NCI-H446 treated with DMSO at 0.1 percent for 48 hours (cell line): ENCODE measurements at regions not wholly inside any gene's neighbourhood (a gene's known extent, or its start where the extent isn't known, plus 50 kb on each side); places are given as distances from the start of the nearest gene placed in this dataset.
A peak's percentile ranks its signal among the peaks of the same experiment; 100 is the strongest.
"Not testable (repeated sequence)": the region's sequence is repeated elsewhere in the genome, so short reads cannot be mapped to it uniquely, and the experiment has no call there.

Experiments
- DNase-seq: peaks from one replicate; lab custom pipeline; 2025; lab: John Stamatoyannopoulos, UW

DNA sequence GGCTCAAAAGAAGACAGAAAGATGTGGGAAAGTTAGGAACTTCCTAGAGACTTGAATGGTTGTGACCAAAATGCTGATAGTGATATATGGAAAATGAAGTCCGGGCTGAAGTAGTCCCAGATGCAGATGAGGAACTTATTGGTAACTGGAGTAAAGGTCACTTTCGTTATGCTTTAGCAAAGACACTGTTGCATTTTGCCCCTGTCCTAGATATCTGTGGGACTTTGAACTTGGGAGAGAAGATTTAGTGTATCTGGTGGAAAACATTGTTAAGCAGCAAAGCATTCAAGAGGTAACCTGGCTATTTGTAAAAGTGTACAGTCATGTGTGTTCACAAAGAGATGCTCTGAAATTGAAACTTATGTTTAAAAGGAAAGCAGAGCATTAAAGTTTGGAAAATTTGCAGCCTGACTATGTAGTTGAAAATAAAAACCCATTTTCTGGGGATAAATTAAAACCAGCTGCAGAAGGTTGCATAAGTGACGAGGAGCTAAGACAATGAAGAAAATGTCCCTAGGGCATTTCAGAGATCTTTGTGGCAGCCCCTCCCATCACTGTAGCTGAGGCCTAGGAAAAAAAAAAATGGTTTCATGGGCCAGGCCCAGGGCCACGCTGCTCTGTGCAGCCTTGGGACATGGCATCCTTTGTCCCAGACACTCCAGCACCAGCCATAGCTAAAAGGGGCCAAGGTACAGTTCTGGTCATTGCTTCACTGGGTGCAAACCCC is 1692.2 kb downstream of the HACE1 start:
- DNase-seq, result no peak

GRCh38 chr6:103154779-103155572 is 1704.7 kb downstream of the HACE1 start:
- DNase-seq, result no peak

DNA sequence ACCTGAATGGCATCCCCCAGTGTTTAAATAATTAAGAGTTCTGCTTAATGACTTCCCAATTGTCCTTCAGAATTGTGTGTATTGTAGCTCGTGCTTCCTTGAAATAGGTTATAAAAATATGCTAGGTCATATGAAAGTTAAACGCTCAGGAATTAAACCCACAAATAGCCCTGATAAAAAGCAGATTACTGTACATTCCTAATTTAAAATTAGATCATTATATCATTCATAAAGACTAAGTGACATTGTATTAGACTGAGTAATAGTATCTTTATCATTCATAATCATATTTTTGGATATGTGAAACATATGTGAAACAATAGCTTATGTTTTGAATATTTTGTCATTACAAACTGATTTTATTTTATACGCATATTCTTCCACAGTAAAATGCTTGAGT is 1706.7 kb downstream of the HACE1 start:
- DNase-seq, result no peak

DNA sequence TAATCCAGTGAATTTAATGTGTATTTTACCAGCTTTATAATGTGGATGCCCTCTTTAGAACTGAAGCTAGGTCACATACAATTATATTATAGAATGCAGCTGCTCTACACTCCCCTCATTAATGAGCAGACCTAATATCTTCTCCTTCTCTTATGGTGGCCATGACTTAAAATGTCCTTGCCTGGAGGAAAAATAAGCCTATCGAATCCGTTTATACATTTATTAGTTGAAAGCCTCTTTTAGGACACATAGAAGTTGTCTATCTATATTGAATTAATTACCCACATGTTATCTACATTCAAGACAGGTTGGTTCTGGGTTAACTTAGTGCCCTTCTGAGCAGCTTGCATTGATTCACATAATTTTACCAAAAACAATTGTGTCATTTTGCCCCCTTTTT is 1716.8 kb downstream of the HACE1 start:
- DNase-seq, result no peak

DNA sequence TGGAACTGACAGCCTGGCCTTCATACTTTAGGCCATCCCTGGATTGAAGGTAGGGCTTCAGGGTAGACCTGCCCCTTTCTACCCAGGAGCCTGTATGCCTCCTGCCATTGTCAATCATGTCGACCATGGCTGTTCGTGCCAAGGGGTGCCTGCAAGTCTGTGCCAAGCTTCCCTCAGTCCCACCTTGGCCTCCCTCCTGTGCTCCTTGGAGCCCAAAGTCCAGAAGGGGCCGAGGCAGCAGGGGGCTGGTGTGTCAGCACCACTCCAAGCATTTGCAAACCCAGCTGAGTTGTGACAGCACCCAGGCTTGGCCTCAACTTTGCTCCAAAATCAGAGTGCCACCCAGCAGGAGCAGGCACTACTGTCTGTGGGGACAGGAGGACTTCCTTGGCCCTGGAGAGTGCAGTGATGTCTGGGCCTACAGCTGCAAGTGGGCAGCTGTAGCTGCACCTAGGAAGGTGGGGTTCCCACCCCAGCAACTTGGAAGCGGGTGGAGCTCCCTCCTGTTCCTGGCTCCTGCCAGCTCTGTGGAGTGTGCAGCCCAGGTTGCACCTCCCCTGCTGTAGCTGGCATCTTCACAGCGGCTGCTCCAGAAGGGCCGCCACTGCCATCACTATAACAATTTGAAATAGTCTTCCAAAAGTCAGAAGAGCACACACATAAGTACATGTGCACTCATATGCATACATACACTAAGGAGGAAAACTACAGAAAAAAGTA is 1719.3 kb downstream of the HACE1 start:
- DNase-seq, result no peak

DNA sequence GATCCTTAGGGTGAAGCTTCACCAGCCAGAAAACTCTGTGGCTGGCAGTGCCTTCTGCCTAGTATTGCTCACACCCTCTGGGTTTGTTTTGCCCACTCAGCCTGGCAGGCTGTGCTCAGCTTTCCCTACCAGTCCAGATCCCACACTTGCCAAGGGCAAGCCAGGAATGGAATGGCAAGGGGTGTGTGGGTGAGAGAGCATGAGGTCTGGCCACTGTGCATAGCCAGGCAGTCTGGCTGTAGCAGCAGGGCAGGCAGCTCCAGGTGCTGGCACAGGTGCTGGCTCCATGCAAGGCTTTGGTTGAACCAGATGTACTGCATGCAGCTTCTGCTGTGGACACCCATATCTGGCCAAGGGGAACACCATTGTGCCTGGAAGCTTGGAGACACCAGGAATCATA is 1720.3 kb downstream of the HACE1 start:
- DNase-seq, result no peak

DNA sequence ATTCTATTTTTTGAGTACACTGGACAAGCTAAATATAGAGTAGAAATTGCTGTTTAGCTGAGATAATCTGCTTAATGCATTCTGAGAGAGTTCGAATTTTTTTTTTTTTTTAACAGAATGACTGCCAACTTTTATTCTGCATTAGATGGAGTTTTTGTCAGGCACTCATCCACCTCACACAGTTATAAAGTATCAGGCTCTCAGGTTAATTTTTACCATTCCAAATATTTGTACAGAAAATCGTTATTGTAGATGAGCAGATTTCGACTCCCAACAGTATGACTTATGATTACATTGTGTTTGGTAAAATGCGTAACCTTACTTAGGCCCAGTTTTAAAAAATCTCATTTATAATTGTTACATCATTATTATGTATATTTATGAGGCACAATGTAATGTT is 1731.0 kb downstream of the GRIK2 start:
- DNase-seq, result no peak

DNA sequence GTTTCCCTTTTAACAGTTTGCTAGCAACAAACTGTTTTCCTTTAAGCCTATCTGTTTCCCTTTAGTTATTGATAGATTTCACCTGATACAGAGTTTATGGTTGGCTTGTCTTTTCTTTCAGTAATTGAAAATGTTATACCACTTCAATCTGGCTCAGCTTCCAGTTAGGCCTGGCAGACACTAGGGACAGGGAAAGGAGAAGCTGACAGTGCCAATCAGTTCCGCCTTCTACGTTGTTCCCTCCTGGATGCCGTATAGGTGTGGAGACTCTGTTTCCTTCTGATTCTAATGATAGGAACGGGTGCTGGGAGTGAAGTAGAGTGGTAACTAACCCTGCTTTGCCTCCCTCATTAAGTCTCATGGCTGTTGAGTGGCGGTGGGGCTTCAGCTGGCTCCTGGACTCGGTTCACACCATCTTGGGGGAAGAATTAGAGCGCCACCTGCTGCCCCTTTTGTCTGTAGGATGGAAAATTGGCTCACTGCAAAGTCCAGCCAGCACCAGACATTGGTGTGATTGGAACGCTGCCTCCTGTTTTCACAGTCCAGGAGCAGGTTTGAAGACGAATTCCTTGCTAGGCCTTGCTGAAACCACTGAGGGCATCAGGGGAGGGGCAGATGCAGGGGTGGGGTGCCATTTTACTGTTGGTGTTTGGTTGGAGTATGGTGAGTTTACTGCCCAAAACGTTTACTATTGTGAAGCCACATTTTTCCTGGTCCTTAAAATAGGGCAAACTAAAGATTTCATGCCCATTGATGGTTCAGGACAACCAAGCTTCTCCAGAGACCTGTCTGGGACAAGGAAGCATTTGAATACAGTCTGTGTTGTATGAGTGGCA is 1729.5 kb downstream of the GRIK2 start:
- DNase-seq, result peak; percentile 78

DNA sequence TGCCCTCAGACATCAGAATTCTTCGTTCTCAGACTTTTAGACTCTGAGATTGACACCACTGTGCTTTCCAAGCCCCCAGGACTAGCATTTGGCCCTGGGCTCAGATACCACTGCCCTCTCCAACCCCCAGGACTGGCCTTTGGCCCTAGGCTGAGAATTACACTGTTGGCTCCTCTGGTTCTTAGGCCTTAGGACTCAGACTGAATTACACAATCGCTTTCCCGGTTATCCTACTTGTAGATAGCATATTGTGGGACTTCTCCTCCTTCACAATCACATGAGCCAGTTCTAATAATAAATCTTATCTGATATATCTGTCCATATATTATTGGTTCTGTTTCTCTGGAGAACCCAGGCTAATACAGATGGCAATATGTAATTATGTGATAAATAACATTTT is 1725.5 kb downstream of the GRIK2 start:
- no peak for DNase-seq

GRCh38 chr6:103114582-103114981 is 1721.1 kb downstream of the GRIK2 start:
- DNase-seq, result no peak

DNA sequence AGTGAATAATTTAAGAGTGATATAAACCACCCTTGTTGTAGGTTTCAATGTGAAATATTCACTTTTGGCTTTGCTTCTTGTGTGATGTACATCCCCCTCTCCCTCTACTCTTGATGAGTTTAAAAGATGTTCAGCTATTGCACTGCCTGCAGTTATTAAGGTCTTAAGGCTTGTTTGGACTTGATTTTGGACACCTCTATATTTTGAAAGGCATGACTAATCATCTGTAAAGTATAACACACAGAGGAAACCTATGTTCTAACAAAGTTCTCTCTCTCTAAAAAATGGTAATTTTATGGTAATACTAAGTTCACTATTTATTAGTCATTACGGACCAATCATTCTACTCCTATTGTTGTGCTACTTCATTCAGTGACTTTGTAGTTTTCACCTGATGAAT is 1719.9 kb downstream of the GRIK2 start:
- no peak for DNase-seq

GRCh38 chr6:103107985-103108384 is 1714.5 kb downstream of the GRIK2 start:
- DNase-seq, result no peak

- DNase-seq, result no peak
These were observed 1712.2 kb downstream of the GRIK2 start for GRCh38 chr6:103105686-103106085.

GRCh38 chr6:103101267-103101666 is 1707.8 kb downstream of the GRIK2 start:
- no peak for DNase-seq

GRCh38 chr6:103092414-103092813 is 1698.9 kb downstream of the GRIK2 start:
- DNase-seq, result not testable (repeated sequence)

- no peak for DNase-seq
These were observed 1692.3 kb downstream of the GRIK2 start for GRCh38 chr6:103085801-103086200.

DNA sequence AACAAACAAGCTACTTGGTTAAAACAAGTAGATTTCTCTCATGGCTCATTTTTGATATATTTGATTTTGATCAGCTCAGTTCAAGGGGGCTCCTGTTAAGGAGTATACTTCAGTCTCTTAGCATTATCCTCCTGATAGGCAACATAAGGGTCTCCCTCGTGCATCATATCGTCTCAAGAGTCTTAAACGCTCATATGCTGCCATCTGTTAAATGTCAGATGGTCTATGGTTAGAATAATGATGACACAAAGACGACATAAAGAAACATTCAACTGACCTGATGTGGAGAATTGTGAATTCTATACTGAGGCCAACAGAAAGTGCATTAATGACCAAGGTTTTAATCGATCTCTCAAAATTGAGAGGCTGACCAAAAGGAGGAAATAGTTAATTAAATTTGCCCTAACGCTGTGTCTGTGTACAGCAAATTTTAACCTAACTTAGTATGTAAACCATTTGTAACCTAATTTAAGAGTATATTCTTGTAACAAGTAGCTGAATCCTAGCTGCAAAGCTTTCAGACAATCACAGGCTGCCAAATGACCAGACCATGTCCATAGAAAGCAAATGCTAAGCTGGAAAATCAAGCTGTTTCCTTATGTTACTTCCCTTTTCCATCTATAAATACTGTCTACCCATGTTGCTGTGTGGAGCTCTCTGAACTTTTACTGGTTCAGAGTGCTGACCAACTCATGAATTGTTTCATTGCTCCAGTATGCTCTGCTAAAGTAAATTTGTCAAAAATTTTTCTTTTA is 1688.5 kb downstream of the GRIK2 start:
- peak; percentile 3 for DNase-seq

GRCh38 chr6:103081126-103081525 is 1687.6 kb downstream of the GRIK2 start:
- DNase-seq, result no peak

GRCh38 chr6:103080497-103080896 is 1687.0 kb downstream of the GRIK2 start:
- no peak for DNase-seq

- DNase-seq, result no peak
These were observed 1686.4 kb downstream of the GRIK2 start for GRCh38 chr6:103079867-103080266.

DNA sequence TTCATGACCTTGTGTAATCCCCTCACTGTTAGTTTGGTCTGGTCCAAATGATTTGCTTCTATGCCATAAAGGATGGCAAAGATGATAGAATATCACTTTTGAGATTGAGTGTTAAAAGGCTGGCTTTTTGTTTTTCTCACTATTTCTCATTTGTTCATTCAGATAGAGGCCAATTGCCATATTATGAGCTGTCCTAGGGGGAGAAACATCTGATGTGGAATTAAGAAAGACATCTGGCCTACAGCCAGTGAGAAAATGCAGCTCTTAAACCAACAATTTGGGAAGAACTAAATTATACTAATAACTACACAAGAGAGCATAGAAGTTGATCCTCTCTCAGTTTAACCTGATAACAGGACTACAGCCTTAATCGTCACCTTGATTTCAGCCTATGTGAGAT is 1668.6 kb downstream of the GRIK2 start:
- DNase-seq, result peak; percentile 18
